Astrocyte (in vitro differentiated cells and primary cell): ENCODE measurements at regions not wholly inside any gene's neighbourhood (a gene's known extent, or its start where the extent isn't known, plus 50 kb on each side); places are given as distances from the start of the nearest gene placed in this dataset.

Experiments used
- DNase-seq: peaks from one replicate; pipeline ENCODE4 v3.0.0-alpha.2; 2010; ENCODE audit warnings: low read depth
- FAIRE-seq: peaks from 2 replicates; lab custom pipeline; 2011; peaks lifted over from hg19 to GRCh38; lab: Jason Lieb, UNC
- H2AFZ ChIP-seq: 2 replicates; pipeline ENCODE4 v1.6.0; 2012; ENCODE audit warnings: low read depth, low read length, inconsistent platforms
- H3K27ac ChIP-seq: 2 replicates; pipeline ENCODE4 v1.5.1; 2011; ENCODE audit warnings: low read depth, low read length, inconsistent platforms
- H3K27me3 ChIP-seq: 2 replicates; pipeline ENCODE4 v1.6.0; 2011; ENCODE audit warnings: low read length, inconsistent platforms; ENCODE audit not compliant: insufficient read depth
- H3K36me3 ChIP-seq: 2 replicates; pipeline ENCODE4 v1.5.1; 2011; ENCODE audit warnings: low read length, inconsistent platforms; ENCODE audit not compliant: insufficient read depth
- H3K4me1 ChIP-seq: 2 replicates; pipeline ENCODE4 v1.5.1; 2011; ENCODE audit warnings: low read length, inconsistent platforms; ENCODE audit not compliant: insufficient read depth
- H3K4me2 ChIP-seq: 2 replicates; pipeline ENCODE4 v1.6.0; 2012; ENCODE audit warnings: low read length, inconsistent platforms
- H3K4me3 ChIP-seq: 2 replicates; pipeline ENCODE4 v1.5.1; 2011; ENCODE audit warnings: low read depth, mild to moderate bottlenecking, low read length, inconsistent platforms; ENCODE audit not compliant: insufficient read depth
- H3K79me2 ChIP-seq: 2 replicates; pipeline ENCODE4 v1.6.0; 2012; ENCODE audit warnings: mild to moderate bottlenecking, low read length, inconsistent platforms; ENCODE audit not compliant: insufficient read depth
- H3K9ac ChIP-seq: 2 replicates; pipeline ENCODE4 v1.6.0; 2012; ENCODE audit warnings: mild to moderate bottlenecking, low read length, inconsistent platforms
- H3K9me3 ChIP-seq: 2 replicates; pipeline ENCODE4 v1.5.1; 2012; ENCODE audit warnings: low read depth, mild to moderate bottlenecking, low read length, inconsistent platforms; ENCODE audit not compliant: insufficient read depth
- H4K20me1 ChIP-seq: 2 replicates; pipeline ENCODE4 v1.6.0; 2012; ENCODE audit warnings: low read length, inconsistent platforms; ENCODE audit not compliant: insufficient read depth
- H3K27ac Mint-ChIP-seq: one replicate; pipeline ENCODE4 v1.8.0; 2021; ENCODE audit warnings: mild to moderate bottlenecking, mixed read lengths; ENCODE audit not compliant: unreplicated experiment
- H3K27me3 Mint-ChIP-seq: one replicate; pipeline ENCODE4 v1.8.0; 2021; ENCODE audit warnings: low read depth, mixed read lengths; ENCODE audit not compliant: unreplicated experiment
- H3K36me3 Mint-ChIP-seq: one replicate; pipeline ENCODE4 v1.8.0; 2021; ENCODE audit warnings: low read depth, mixed read lengths; ENCODE audit not compliant: unreplicated experiment
- H3K4me1 Mint-ChIP-seq: one replicate; pipeline ENCODE4 v1.8.0; 2021; ENCODE audit warnings: low read depth, mixed read lengths; ENCODE audit not compliant: unreplicated experiment
- H3K4me3 Mint-ChIP-seq: one replicate; pipeline ENCODE4 v1.8.0; 2021; ENCODE audit warnings: mild to moderate bottlenecking, moderate library complexity, mixed read lengths; ENCODE audit not compliant: unreplicated experiment
- H3K9me3 Mint-ChIP-seq: one replicate; pipeline ENCODE4 v1.8.0; 2021; ENCODE audit warnings: mild to moderate bottlenecking, mixed read lengths; ENCODE audit not compliant: unreplicated experiment
- CTCF ChIP-seq: IDR thresholded peaks from 2 replicates; pipeline ENCODE4 v1.5.1; 2011; ENCODE audit warnings: low read depth, mild to moderate bottlenecking, inconsistent platforms, low read length, moderate library complexity; ENCODE audit not compliant: insufficient read depth
- EZH2 ChIP-seq: IDR thresholded peaks from 2 replicates; pipeline ENCODE4 v1.6.1; 2012; ENCODE audit warnings: mild to moderate bottlenecking, low read length, inconsistent platforms; ENCODE audit not compliant: insufficient read depth

GRCh38 chr6:119562168-119562567 is 212.6 kb upstream of the MAN1A1 start:
- no peak overlapping the region for H3K27ac Mint-ChIP-seq
- H3K27me3 ChIP-seq = no peaks in the 10 kb centered on the region
- no peak for TF ChIP-seq CTCF
- TF ChIP-seq EZH2 = no peak
- no peaks in the 10 kb centered on the region for H3K9me3 Mint-ChIP-seq
- no peaks in the 10 kb centered on the region for H4K20me1 ChIP-seq
- H3K4me3 Mint-ChIP-seq = no peak overlapping the region
- no peaks in the 10 kb centered on the region for H3K9me3 ChIP-seq
- no peaks in the 10 kb centered on the region for H3K4me1 ChIP-seq
- no peaks in the 10 kb centered on the region for H3K4me1 Mint-ChIP-seq
- no peak overlapping the region for H3K4me2 ChIP-seq
- no peaks in the 10 kb centered on the region for H3K36me3 ChIP-seq
- no peak overlapping the region for H3K9ac ChIP-seq
- H3K27me3 Mint-ChIP-seq = no peaks in the 10 kb centered on the region
- no peak for FAIRE-seq
- H3K36me3 Mint-ChIP-seq = no peaks in the 10 kb centered on the region
- no peak overlapping the region for H3K27ac ChIP-seq
- no peak overlapping the region for H2AFZ ChIP-seq
- no peak overlapping the region for H3K4me3 ChIP-seq
- no peak for DNase-seq
- H3K79me2 ChIP-seq = no peaks in the 10 kb centered on the region

GRCh38 chr6:119559586-119559985 is 210.0 kb upstream of the MAN1A1 start:
- no peak for TF ChIP-seq CTCF
- no peak for TF ChIP-seq EZH2
- H3K4me1 Mint-ChIP-seq = no peaks in the 10 kb centered on the region
- Histone ChIP-seq H3K9me3 (no peaks in the 10 kb centered on the region), H3K9ac (no peak overlapping the region), H3K27ac (no peak overlapping the region), H3K4me2 (no peak overlapping the region), H3K4me1 (no peaks in the 10 kb centered on the region), H3K36me3 (no peaks in the 10 kb centered on the region), H3K79me2 (no peaks in the 10 kb centered on the region), H2AFZ (no peak overlapping the region), H4K20me1 (no peaks in the 10 kb centered on the region), H3K4me3 (no peak overlapping the region), H3K27me3 (no peaks in the 10 kb centered on the region)
- H3K9me3 Mint-ChIP-seq = no peaks in the 10 kb centered on the region
- no peak overlapping the region for H3K27ac Mint-ChIP-seq
- DNase-seq = no peak
- no peaks in the 10 kb centered on the region for H3K36me3 Mint-ChIP-seq
- no peak for FAIRE-seq
- H3K4me3 Mint-ChIP-seq = no peak overlapping the region
- H3K27me3 Mint-ChIP-seq = no peaks in the 10 kb centered on the region

DNA sequence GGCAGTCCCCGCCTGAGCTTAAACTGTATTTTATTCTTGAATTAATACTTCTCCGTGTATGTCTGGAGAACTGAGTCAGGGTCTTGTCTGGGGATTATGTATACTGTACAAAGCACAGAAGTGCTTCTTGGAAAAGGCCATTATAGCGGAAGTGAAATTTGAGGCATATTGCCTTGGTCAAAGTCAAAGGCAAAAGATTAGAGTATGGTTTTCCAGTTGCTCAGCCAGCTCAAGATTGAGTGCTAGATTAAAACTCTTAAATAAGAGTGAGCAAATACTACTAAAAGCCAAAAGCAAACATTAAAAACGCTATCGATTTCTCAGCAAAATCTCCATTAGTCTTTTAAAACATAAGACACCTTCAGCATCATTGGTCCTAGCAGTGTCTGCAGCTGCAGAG is 207.7 kb upstream of the MAN1A1 start:
- Histone ChIP-seq H3K4me1 (no peaks in the 10 kb centered on the region), H3K4me2 (no peak overlapping the region), H3K79me2 (no peaks in the 10 kb centered on the region), H3K27ac (no peak overlapping the region), H3K9ac (no peak overlapping the region), H3K27me3 (no peaks in the 10 kb centered on the region), H4K20me1 (no peaks in the 10 kb centered on the region), H3K36me3 (no peaks in the 10 kb centered on the region), H2AFZ (no peak overlapping the region), H3K9me3 (no peaks in the 10 kb centered on the region), H3K4me3 (no peak overlapping the region)
- peaks cover 4% of the 10 kb centered on the region for H3K4me1 Mint-ChIP-seq
- no peak for TF ChIP-seq EZH2
- no peak for TF ChIP-seq CTCF
- DNase-seq (no peak), FAIRE-seq (no peak)
- H3K36me3 Mint-ChIP-seq = no peaks in the 10 kb centered on the region
- peaks cover 4% of the 10 kb centered on the region for H3K9me3 Mint-ChIP-seq
- H3K27ac Mint-ChIP-seq = no peak overlapping the region
- no peak overlapping the region for H3K4me3 Mint-ChIP-seq
- H3K27me3 Mint-ChIP-seq = no peaks in the 10 kb centered on the region
